Nephron (organoid): ENCODE measurements at regions not wholly inside any gene's neighbourhood (a gene's known extent, or its start where the extent isn't known, plus 50 kb on each side); places are given as distances from the start of the nearest gene placed in this dataset.

ENCODE experiments used
- H3K27ac Mint-ChIP-seq, 3 experiments: 2 replicates each; pipeline ENCODE4 v1.8.0; 2020; ENCODE audit warnings: mixed read lengths in 3 of 3, mild to moderate bottlenecking in 2 of 3, moderate library complexity in 1 of 3
- H3K27me3 Mint-ChIP-seq: 2 replicates; pipeline ENCODE4 v1.8.0; 2021; ENCODE audit warnings: low read depth, mild to moderate bottlenecking, moderate library complexity, mixed read lengths
- H3K36me3 Mint-ChIP-seq: 2 replicates; pipeline ENCODE4 v1.8.0; 2020; ENCODE audit warnings: low read depth, mixed read lengths
- H3K4me1 Mint-ChIP-seq: 2 replicates; pipeline ENCODE4 v1.8.0; 2020; ENCODE audit warnings: mixed read lengths
- H3K4me3 Mint-ChIP-seq, 3 experiments: 2 replicates each; pipeline ENCODE4 v1.8.0; 2020; ENCODE audit warnings: mild to moderate bottlenecking in 3 of 3, mixed read lengths in 3 of 3, moderate library complexity in 2 of 3
- H3K9me3 Mint-ChIP-seq: 2 replicates; pipeline ENCODE4 v1.8.0; 2020; ENCODE audit warnings: mixed read lengths
- TF ChIP-seq, protein P1 (sequence below), 3 experiments: fragments of 200-600 bp; sonication (generic); IDR thresholded peaks; one replicate each; pipeline ENCODE4 v1.5.0; 2021; ENCODE audit warnings: antibody characterized with exemption in 3 of 3; ENCODE audit not compliant: unreplicated experiment in 3 of 3

DNA sequence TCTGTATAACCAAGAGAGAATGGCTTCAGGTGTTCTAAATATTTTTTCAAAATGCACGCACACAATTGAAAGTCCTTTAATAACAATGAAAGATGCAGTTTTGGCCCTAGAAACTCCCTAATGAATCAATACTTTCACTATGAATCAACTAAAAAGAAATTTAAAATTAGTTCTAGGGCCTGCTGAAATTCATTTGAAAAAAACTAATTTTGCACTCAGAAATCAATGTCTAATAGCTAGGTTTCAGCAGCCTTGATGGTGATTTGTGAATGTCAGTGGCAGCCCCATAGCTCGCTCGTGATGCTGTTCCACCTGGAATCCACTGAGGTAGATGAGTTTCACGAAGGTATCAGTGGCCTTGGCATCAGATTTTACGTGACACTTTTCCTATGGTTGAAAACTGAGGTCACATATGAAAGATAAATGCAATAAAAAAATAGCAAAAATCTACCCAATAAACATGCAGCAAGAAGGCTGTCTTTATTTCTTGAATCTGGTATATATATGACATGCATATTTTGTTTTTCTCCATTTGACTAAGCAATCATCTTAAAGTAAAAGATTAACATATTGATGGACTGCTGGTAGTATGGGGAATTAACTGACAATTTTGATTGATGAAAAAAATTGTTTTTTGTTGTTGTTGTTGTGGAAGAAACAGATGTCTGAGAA is 141.0 kb downstream of the AKAP11 start:
- Mint-ChIP-seq H3K27ac (no peak overlapping the region), H3K4me3 (no peak overlapping the region), H3K27me3 (peaks cover 24% of the 10 kb centered on the region), H3K36me3 (no peaks in the 10 kb centered on the region), H3K4me1 (peaks cover 11% of the 10 kb centered on the region), H3K9me3 (no peaks in the 10 kb centered on the region)
- TF ChIP-seq, protein P1, sequence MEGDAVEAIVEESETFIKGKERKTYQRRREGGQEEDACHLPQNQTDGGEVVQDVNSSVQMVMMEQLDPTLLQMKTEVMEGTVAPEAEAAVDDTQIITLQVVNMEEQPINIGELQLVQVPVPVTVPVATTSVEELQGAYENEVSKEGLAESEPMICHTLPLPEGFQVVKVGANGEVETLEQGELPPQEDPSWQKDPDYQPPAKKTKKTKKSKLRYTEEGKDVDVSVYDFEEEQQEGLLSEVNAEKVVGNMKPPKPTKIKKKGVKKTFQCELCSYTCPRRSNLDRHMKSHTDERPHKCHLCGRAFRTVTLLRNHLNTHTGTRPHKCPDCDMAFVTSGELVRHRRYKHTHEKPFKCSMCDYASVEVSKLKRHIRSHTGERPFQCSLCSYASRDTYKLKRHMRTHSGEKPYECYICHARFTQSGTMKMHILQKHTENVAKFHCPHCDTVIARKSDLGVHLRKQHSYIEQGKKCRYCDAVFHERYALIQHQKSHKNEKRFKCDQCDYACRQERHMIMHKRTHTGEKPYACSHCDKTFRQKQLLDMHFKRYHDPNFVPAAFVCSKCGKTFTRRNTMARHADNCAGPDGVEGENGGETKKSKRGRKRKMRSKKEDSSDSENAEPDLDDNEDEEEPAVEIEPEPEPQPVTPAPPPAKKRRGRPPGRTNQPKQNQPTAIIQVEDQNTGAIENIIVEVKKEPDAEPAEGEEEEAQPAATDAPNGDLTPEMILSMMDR (IDR thresholded peaks at IDR 0.05; ENCODE audit: unreplicated experiment in 3 of 3) = no peak

DNA sequence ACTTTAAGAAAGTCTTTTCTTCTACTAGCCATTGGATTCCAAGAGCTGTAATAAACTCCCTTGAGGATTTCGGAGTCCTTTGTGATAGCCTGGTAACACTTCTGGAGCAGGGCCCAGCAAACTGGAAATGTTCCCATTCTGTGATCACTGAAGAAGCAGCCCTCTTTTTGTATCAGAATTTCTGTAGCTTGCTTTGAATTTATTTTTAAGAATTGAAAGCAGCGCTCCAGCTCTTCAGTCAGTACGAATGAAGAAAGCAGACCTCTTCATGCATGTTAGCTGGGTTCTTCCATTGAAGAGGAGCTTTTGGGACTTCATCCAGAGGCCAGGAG is 141.5 kb downstream of the AKAP11 start:
- Mint-ChIP-seq H3K4me1 (peaks cover 11% of the 10 kb centered on the region), H3K9me3 (no peaks in the 10 kb centered on the region), H3K27me3 (peaks cover 23% of the 10 kb centered on the region), H3K36me3 (no peaks in the 10 kb centered on the region), H3K27ac (no peak overlapping the region), H3K4me3 (no peak overlapping the region)
- TF ChIP-seq, protein P1 (IDR thresholded peaks at IDR 0.05; ENCODE audit: unreplicated experiment in 3 of 3) = no peak

DNA sequence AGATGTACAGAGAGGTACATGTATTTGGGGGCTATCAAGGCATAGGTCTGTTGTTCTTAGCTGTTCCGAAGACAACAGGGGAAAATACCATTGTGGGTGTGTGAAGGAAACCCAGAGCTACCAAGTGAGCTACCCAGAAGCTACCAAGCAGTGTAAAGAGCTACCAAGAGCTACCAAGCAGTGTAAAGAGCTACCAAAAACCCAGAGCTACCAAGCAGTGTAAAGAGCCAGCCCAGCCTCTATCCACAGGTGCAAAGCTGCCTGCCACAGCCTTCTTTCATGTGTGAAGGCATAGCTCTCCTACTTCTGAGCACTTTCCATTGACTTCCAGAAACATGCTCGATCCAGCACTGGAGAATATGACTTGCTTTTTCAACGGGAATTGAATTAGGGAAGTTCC is 145.7 kb downstream of the AKAP11 start:
- Mint-ChIP-seq H3K9me3 (no peaks in the 10 kb centered on the region), H3K4me1 (no peaks in the 10 kb centered on the region), H3K36me3 (no peaks in the 10 kb centered on the region), H3K27ac (no peak overlapping the region), H3K4me3 (no peak overlapping the region), H3K27me3 (peaks cover 24% of the 10 kb centered on the region)
- TF ChIP-seq, protein P1 (IDR thresholded peaks at IDR 0.05; ENCODE audit: unreplicated experiment in 3 of 3) = no peak

DNA sequence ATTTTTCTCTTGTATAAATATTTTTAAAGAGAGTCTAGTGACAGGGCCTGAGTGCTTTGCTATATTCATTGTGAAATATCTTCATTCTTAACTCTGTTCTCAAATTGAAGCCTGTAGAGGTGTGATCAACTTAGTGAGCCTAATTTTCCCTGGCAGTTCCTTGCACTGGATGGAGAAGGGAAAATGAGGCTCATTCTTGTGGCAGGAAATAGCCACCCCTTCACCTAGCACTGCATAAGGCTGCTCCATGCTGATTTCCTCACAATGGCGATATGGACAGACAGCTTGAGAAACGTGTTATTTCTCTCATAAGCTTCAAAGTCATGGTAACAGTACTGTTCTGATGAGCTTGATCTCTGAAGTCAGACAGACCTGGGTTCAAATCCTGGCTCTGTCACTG is 146.2 kb downstream of the AKAP11 start:
- H3K4me3 Mint-ChIP-seq = no peak overlapping the region
- H3K27me3 Mint-ChIP-seq = peaks cover 24% of the 10 kb centered on the region
- peaks cover 4% of the 10 kb centered on the region for H3K36me3 Mint-ChIP-seq
- TF ChIP-seq, protein P1 (IDR thresholded peaks at IDR 0.05; ENCODE audit: unreplicated experiment in 3 of 3) = no peak
- H3K4me1 Mint-ChIP-seq = no peaks in the 10 kb centered on the region
- no peak overlapping the region for H3K27ac Mint-ChIP-seq
- H3K9me3 Mint-ChIP-seq = peaks cover 5% of the 10 kb centered on the region

DNA sequence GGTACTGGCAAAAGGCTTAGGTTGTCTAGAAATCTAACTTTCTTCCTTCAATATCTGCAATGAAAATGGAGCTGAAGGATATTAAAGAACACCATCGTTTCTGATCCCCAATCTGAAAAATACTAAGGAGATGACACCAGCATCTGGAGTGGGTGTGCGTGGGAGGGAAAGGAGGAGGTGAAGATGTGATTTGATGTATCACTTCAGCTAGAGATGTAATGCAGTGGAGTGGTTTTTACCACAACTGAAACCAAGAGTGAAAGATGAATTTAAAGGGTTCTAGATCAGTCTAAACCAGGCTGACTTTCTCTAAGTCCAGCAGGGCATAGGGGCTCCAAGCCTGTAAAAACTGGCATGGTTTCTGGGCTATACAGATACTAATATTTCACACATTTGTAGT is 148.4 kb downstream of the AKAP11 start:
- H3K27ac Mint-ChIP-seq = no peak overlapping the region
- H3K4me1 Mint-ChIP-seq = no peaks in the 10 kb centered on the region
- peaks cover 19% of the 10 kb centered on the region for H3K36me3 Mint-ChIP-seq
- H3K9me3 Mint-ChIP-seq = peaks cover 19% of the 10 kb centered on the region
- H3K27me3 Mint-ChIP-seq = peaks cover 18% of the 10 kb centered on the region
- TF ChIP-seq, protein P1 (IDR thresholded peaks at IDR 0.05; ENCODE audit: unreplicated experiment in 3 of 3) = no peak
- no peak overlapping the region for H3K4me3 Mint-ChIP-seq

DNA sequence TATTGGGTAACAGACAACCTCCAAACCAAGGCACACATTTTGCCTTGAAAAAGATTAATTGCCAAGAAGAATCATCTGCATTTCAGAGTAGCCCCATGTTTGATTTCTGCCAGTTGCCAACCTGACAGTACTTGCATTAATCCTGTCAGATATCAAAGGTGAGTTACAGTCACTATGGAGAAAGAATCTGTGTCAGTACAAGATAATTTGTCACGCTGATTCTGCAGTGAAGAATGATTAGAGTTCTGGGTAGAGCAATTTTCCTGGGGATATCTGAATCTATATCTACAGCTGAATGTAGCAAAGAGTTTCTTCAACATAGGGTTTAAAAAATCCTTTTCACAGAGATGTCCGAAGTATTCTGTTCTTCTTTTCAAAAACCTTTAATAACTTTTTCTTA is 150.7 kb downstream of the AKAP11 start:
- peaks cover 19% of the 10 kb centered on the region for H3K36me3 Mint-ChIP-seq
- TF ChIP-seq, protein P1 (IDR thresholded peaks at IDR 0.05; ENCODE audit: unreplicated experiment in 3 of 3) = no peak
- peaks cover 15% of the 10 kb centered on the region for H3K27me3 Mint-ChIP-seq
- no peak overlapping the region for H3K27ac Mint-ChIP-seq
- peaks cover 19% of the 10 kb centered on the region for H3K9me3 Mint-ChIP-seq
- H3K4me1 Mint-ChIP-seq = no peaks in the 10 kb centered on the region
- no peak overlapping the region for H3K4me3 Mint-ChIP-seq
